Cardiac fibroblast (primary cell): ENCODE measurements at regions not wholly inside any gene's neighbourhood (a gene's known extent, or its start where the extent isn't known, plus 50 kb on each side); places are given as distances from the start of the nearest gene placed in this dataset.

Source experiments
- DNase-seq, 2 donors: peaks; one replicate each; pipeline versions ENCODE4 v3.0.0 to v3.0.0-alpha.2; 2010; ENCODE audit warnings: low read depth in 2 of 2
- H3K4me3 ChIP-seq, 2 donors: replicated peaks in 1 of 2; 1 replicate in 1 of 2; 2 replicates in 1 of 2; pipeline ENCODE4 v1.5.1; 2011; ENCODE audit warnings: low read depth in 2 of 2, low read length in 2 of 2, mild to moderate bottlenecking in 2 of 2, moderate library complexity in 1 of 2
- TF ChIP-seq, protein P1 (sequence below): IDR thresholded peaks from one replicate; pipeline ENCODE4 v1.5.1; 2011; ENCODE audit warnings: low read depth, mild to moderate bottlenecking, low read length, inconsistent platforms

DNA sequence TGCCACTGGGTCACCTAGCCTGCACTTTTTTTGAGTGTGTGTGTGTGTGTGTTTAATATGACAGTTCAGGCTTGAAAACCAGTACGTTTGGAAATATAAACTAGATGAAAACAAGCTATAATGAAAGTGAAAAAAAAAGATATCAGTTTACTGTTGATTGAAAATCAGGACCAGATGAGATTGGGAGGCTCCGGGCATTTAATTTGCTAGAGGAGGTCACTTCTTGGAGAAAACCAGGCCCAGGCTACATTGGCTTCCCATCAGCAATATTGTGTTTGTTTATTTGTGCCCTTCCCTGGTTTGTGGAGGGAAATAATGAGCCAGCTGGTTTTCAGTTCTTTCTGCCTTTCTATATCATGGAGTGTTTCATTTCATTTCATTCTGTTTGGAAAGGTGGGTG is 246.6 kb upstream of the JAG1 start:
- DNase-seq = no peak
- no peak overlapping the region for H3K4me3 ChIP-seq
- TF ChIP-seq, protein P1, sequence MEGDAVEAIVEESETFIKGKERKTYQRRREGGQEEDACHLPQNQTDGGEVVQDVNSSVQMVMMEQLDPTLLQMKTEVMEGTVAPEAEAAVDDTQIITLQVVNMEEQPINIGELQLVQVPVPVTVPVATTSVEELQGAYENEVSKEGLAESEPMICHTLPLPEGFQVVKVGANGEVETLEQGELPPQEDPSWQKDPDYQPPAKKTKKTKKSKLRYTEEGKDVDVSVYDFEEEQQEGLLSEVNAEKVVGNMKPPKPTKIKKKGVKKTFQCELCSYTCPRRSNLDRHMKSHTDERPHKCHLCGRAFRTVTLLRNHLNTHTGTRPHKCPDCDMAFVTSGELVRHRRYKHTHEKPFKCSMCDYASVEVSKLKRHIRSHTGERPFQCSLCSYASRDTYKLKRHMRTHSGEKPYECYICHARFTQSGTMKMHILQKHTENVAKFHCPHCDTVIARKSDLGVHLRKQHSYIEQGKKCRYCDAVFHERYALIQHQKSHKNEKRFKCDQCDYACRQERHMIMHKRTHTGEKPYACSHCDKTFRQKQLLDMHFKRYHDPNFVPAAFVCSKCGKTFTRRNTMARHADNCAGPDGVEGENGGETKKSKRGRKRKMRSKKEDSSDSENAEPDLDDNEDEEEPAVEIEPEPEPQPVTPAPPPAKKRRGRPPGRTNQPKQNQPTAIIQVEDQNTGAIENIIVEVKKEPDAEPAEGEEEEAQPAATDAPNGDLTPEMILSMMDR = no peak

- no peak for DNase-seq
- TF ChIP-seq, protein P1 = no peak
- no peak overlapping the region for H3K4me3 ChIP-seq
Observed at GRCh38 chr20:10921491-10922010, 247.8 kb upstream of the JAG1 start.

- no peak for DNase-seq
- TF ChIP-seq, protein P1 = no peak
- H3K4me3 ChIP-seq = no peak overlapping the region
Observed at GRCh38 chr20:10922506-10922905, 248.7 kb upstream of the JAG1 start.

GRCh38 chr20:10922941-10923340 is 249.1 kb upstream of the JAG1 start:
- TF ChIP-seq, protein P1 = no peak
- DNase-seq = peak; percentile 87 to 89
- no peak overlapping the region for H3K4me3 ChIP-seq

DNA sequence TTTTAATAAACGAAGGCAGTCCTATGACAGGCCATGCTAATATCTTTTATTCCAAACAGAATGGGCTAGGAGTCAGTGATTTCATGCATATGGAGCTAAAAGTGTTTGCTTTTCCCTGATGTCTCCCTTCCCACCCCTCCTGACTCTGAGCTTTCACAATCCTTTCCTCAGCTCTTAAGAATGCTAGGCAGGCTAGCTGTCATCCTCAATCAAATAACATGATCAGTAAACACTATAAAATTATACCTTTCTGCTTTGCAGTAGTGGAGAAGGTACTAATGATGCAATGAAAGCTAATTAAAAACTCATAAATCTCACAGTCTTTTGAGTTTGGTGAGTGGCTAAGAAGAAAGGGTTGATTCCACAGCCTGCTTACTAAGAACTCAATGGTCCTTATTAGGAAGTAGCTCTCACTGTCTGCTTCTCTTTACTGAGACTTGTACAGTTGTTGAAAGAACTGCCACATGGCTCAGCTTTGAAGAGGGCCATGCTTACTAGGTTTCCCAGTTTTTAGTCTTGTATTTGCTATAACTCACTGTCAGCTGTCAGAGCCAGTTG is 250.9 kb upstream of the JAG1 start:
- H3K4me3 ChIP-seq = no peak overlapping the region
- peak; percentile 61 to 73 for DNase-seq
- TF ChIP-seq, protein P1 = no peak

DNA sequence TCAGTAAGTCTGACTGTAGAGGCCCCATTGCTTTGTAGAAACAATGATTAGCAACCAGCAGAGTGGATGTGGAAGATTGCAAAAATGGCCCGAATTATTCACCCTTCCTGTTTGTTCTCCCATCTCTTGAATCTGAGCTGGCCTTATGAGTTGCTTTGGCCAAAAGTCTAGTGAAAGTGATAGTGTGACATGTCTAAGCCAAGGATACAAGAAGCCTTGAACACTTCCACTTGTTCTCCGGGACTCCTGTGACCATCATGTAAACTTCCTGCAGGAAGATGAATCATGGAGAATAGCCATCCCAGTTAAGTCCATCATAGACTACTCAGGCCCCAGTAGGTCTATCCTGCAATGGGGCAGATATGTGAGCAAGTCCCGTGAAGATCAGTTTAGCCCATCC is 252.0 kb upstream of the JAG1 start:
- peak in 1 of 2 donors; percentile 68 for DNase-seq
- TF ChIP-seq, protein P1 = no peak
- no peak overlapping the region for H3K4me3 ChIP-seq
